Mesenchymal stem cell (in vitro differentiated cells and primary cell): ENCODE measurements at regions not wholly inside any gene's neighbourhood (a gene's known extent, or its start where the extent isn't known, plus 50 kb on each side); places are given as distances from the start of the nearest gene placed in this dataset.
"Not testable (repeated sequence)": the region's sequence is repeated elsewhere in the genome, so short reads cannot be mapped to it uniquely, and the experiment has no call there.

Experiments
- DNase-seq: peaks from one replicate; pipeline ENCODE4 v3.0.0-alpha.2; 2013
- H2AFZ ChIP-seq: one replicate; pipeline ENCODE4 v1.6.1; 2013; ENCODE audit warnings: low read depth, mild to moderate bottlenecking, control low read depth, inconsistent platforms, low read length, moderate library complexity
- H2AK5ac ChIP-seq: 2 replicates; pipeline ENCODE4 v1.6.1; 2013; ENCODE audit warnings: low read length, moderate library complexity, mild to moderate bottlenecking, inconsistent platforms; ENCODE audit not compliant: severe bottlenecking
- H2BK120ac ChIP-seq: one replicate; pipeline ENCODE4 v1.6.1; 2013; ENCODE audit warnings: low read depth, mild to moderate bottlenecking, inconsistent platforms, low read length, moderate library complexity
- H2BK12ac ChIP-seq, 2 experiments: one replicate each; pipeline ENCODE4 v1.6.1; 2013; ENCODE audit warnings: inconsistent platforms in 2 of 2, low read length in 2 of 2, mild to moderate bottlenecking in 2 of 2, moderate library complexity in 2 of 2, control low read depth in 1 of 2
- H2BK15ac ChIP-seq: one replicate; pipeline ENCODE4 v1.6.1; 2013; ENCODE audit warnings: mild to moderate bottlenecking, low read depth, inconsistent platforms; ENCODE audit not compliant: poor library complexity, severe bottlenecking
- H2BK5ac ChIP-seq: 2 replicates; pipeline ENCODE4 v1.6.1; 2013; ENCODE audit warnings: low read depth, mild to moderate bottlenecking, low read length, control low read depth, inconsistent platforms; ENCODE audit not compliant: poor library complexity, severe bottlenecking
- H3K14ac ChIP-seq, 2 experiments: one replicate each; pipeline ENCODE4 v1.6.1; 2013; ENCODE audit warnings: inconsistent platforms in 2 of 2, low read length in 2 of 2, control low read depth in 1 of 2, mild to moderate bottlenecking in 1 of 2, moderate library complexity in 1 of 2
- H3K18ac ChIP-seq, 2 experiments: one replicate each; pipeline ENCODE4 v1.6.1; 2013; ENCODE audit warnings: inconsistent platforms in 2 of 2, low read length in 2 of 2, control low read depth in 1 of 2, low read depth in 1 of 2, mild to moderate bottlenecking in 1 of 2
- H3K23ac ChIP-seq, 2 experiments: one replicate each; pipeline ENCODE4 v1.6.1; 2013; ENCODE audit warnings: inconsistent platforms in 2 of 2, low read length in 2 of 2, mild to moderate bottlenecking in 2 of 2, moderate library complexity in 2 of 2, control low read depth in 1 of 2
- H3K27ac ChIP-seq: 2 replicates; pipeline ENCODE4 v1.5.1; 2013; ENCODE audit warnings: mild to moderate bottlenecking, moderate library complexity, low read length, control low read depth, inconsistent platforms; ENCODE audit not compliant: poor library complexity, severe bottlenecking
- H3K27me3 ChIP-seq, 2 experiments: 2 replicates each; pipeline versions ENCODE4 v1.6.1 to v1.7.0; 2013; ENCODE audit warnings: low read length in 2 of 2, mild to moderate bottlenecking in 2 of 2, moderate library complexity in 2 of 2, control low read depth in 1 of 2, inconsistent platforms in 1 of 2; ENCODE audit not compliant: control insufficient read depth in 1 of 2, insufficient read depth in 1 of 2
- H3K36me3 ChIP-seq, 2 experiments: 2 replicates each; pipeline versions ENCODE4 v1.6.1 to v1.7.0; 2013; ENCODE audit warnings: low read length in 2 of 2, control low read depth in 1 of 2, inconsistent platforms in 1 of 2, low read depth in 1 of 2, mild to moderate bottlenecking in 1 of 2; ENCODE audit not compliant: insufficient read depth in 2 of 2, control insufficient read depth in 1 of 2
- H3K4ac ChIP-seq, 2 experiments: one replicate each; pipeline ENCODE4 v1.6.1; 2013; ENCODE audit warnings: inconsistent platforms in 2 of 2, low read length in 2 of 2, mild to moderate bottlenecking in 2 of 2, moderate library complexity in 2 of 2, control low read depth in 1 of 2, low read depth in 1 of 2
- H3K4me1 ChIP-seq: 2 replicates; pipeline ENCODE4 v1.6.1; 2013; ENCODE audit warnings: low read depth, low read length, control low read depth; ENCODE audit not compliant: control insufficient read depth, insufficient read depth
- H3K4me2 ChIP-seq: 2 replicates; pipeline ENCODE4 v1.6.1; 2013; ENCODE audit warnings: low read length, mild to moderate bottlenecking, inconsistent platforms; ENCODE audit not compliant: poor library complexity, severe bottlenecking
- H3K4me3 ChIP-seq, 2 experiments: 2 replicates each; pipeline versions ENCODE4 v1.5.1 to v1.7.0; 2013; ENCODE audit warnings: low read length in 2 of 2, mild to moderate bottlenecking in 2 of 2, control low read depth in 1 of 2, low read depth in 1 of 2; ENCODE audit not compliant: insufficient read depth in 1 of 2
- H3K79me1 ChIP-seq: replicated peaks from 2 replicates; pipeline ENCODE4 v1.6.1; 2013; ENCODE audit warnings: mild to moderate bottlenecking, control low read depth, low read length, inconsistent platforms; ENCODE audit not compliant: poor library complexity, severe bottlenecking
- H3K9ac ChIP-seq: 2 replicates; pipeline ENCODE4 v1.7.0; 2013; ENCODE audit warnings: mild to moderate bottlenecking, low read length, moderate library complexity
- H3K9me3 ChIP-seq: 2 replicates; pipeline ENCODE4 v1.7.0; 2013; ENCODE audit warnings: mild to moderate bottlenecking, low read length; ENCODE audit not compliant: control insufficient read depth
- H4K8ac ChIP-seq: one replicate; pipeline ENCODE4 v1.6.1; 2013; ENCODE audit warnings: inconsistent platforms, mild to moderate bottlenecking, low read length, moderate library complexity
- H4K91ac ChIP-seq: one replicate; pipeline ENCODE4 v1.6.1; 2013; ENCODE audit warnings: mild to moderate bottlenecking, low read length, inconsistent platforms
- WGBS: methylation state at CpG from one replicate; pipeline ENCODE4 v1.1.7; 2013; ENCODE audit warnings: mixed read lengths; 5-methylcytosine and 5-hydroxymethylcytosine counted together

DNA sequence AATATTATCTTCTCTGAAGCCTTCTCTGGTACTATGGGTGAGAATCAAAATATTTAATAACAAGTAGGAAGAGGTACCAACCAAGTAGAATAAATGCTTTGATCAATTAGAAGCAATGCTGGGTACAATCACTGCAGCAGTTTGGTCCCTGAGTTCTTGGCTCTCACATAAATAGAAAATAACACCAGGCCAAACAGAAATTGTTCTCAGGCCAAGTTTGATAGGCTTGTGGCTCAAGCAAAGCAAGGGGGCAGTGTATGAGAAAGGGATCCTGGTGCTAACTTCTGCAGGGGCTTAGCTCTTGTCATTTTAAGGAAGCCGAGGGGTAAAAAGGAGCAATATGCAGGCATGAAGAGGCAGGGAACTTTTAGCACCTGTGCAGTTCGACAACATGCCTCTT lies 146.8 kb upstream of the TMEM229A start:
- no peak overlapping the region for H3K9ac ChIP-seq
- H3K79me1 ChIP-seq = no peaks in the 10 kb centered on the region
- H3K4ac ChIP-seq = no peak overlapping the region
- H3K27me3 ChIP-seq = no peaks in the 10 kb centered on the region
- H3K23ac ChIP-seq = no peak overlapping the region
- no peak overlapping the region for H2BK15ac ChIP-seq
- WGBS = 90% methylated on average over 2 of the region's 2 CpGs
- H3K4me3 ChIP-seq = no peak overlapping the region
- H3K4me1 ChIP-seq = no peaks in the 10 kb centered on the region
- H2AFZ ChIP-seq = no peak overlapping the region
- no peak overlapping the region for H4K91ac ChIP-seq
- no peak overlapping the region for H2BK120ac ChIP-seq
- no peak overlapping the region for H3K4me2 ChIP-seq
- H3K18ac ChIP-seq = no peak overlapping the region
- no peak overlapping the region for H2BK5ac ChIP-seq
- H4K8ac ChIP-seq = no peak overlapping the region
- no peak overlapping the region for H3K14ac ChIP-seq
- H3K36me3 ChIP-seq = no peaks in the 10 kb centered on the region
- H2BK12ac ChIP-seq = no peak overlapping the region
- H3K27ac ChIP-seq = no peak overlapping the region
- no peak for DNase-seq
- H3K9me3 ChIP-seq = no peaks in the 10 kb centered on the region
- H2AK5ac ChIP-seq = no peak overlapping the region

DNA sequence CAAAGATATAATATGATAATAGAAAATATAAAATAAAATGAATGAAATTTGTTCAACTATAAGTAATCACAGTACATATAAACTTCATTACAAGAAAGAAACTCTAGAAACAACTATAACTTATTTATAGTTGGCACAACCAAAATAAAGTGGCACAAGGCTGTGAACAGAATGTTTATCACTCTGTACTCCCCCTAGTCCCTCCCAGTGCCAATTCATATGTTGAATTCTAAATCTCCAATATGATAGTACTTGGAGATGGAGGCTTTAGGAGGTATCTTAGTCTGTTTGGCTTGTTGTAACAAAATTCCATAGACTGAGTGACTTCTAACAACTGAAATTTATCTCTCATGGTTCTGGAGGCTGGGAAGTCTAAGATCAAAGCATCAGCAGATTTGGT lies 145.0 kb upstream of the TMEM229A start:
- no peak overlapping the region for H2BK120ac ChIP-seq
- no peak overlapping the region for H2AFZ ChIP-seq
- no peak for DNase-seq
- H2BK5ac ChIP-seq = no peak overlapping the region
- H3K4me3 ChIP-seq = no peak overlapping the region
- no peak overlapping the region for H2BK12ac ChIP-seq
- no peaks in the 10 kb centered on the region for H3K79me1 ChIP-seq
- no peak overlapping the region for H2BK15ac ChIP-seq
- no peak overlapping the region for H3K4me2 ChIP-seq
- no peak overlapping the region for H3K18ac ChIP-seq
- H2AK5ac ChIP-seq = no peak overlapping the region
- H3K9ac ChIP-seq = no peak overlapping the region
- no peak overlapping the region for H3K4ac ChIP-seq
- no peaks in the 10 kb centered on the region for H3K4me1 ChIP-seq
- H4K8ac ChIP-seq = no peak overlapping the region
- no peaks in the 10 kb centered on the region for H3K36me3 ChIP-seq
- no peaks in the 10 kb centered on the region for H3K9me3 ChIP-seq
- no peak overlapping the region for H3K23ac ChIP-seq
- H3K14ac ChIP-seq = no peak overlapping the region
- no peaks in the 10 kb centered on the region for H3K27me3 ChIP-seq
- no peak overlapping the region for H3K27ac ChIP-seq
- H4K91ac ChIP-seq = no peak overlapping the region

DNA sequence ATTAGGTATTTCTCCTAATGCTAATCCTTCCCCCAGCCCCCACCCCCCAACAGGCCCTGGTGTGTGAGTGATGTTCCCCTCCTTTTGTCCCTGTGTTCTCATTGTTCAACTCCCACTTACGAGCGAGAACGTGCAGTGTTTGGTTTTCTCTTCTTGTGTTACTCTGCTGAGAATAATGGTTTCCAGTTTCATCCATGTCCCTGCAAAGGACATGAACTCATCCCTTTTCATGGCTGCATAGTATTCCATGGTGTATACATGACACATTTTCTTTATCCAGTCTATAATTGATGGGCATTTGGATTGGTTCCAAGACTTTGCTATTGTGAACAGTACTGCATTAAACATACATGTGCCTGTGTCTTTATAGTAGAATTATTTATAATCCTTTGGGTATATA lies 138.9 kb upstream of the TMEM229A start:
- H2BK5ac ChIP-seq, H3K79me1 ChIP-seq, H2BK12ac ChIP-seq, H2AFZ ChIP-seq, H3K4me1 ChIP-seq, H3K36me3 ChIP-seq, H3K27ac ChIP-seq, H3K14ac ChIP-seq, H3K4me2 ChIP-seq, H3K9ac ChIP-seq, H3K4me3 ChIP-seq, H2BK15ac ChIP-seq, H3K18ac ChIP-seq, H3K9me3 ChIP-seq, H3K27me3 ChIP-seq, H3K23ac ChIP-seq, H2BK120ac ChIP-seq, DNase-seq, H4K91ac ChIP-seq, H4K8ac ChIP-seq, H3K4ac ChIP-seq, H2AK5ac ChIP-seq: not testable (repeated sequence)
- 95% methylated on average over 3 of the region's 3 CpGs for WGBS

DNA sequence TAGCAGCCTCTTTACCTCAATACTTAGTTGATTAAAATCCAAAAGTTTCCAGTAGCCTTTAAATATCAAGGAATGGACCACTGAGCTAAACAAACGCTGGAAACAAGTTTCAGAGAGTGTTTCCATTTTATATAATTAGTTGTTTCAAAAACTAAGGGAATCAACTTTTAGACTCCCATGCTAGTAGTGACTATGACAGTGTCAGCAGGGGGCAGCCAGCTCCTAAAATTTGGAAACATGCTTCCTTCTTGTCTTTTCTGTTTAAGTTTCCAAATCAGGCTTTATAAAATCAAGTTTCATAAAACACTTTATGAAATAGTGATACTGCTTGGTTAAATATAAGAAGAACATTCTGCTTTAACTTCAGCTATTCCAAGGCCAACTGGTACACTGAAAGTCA lies 138.2 kb upstream of the TMEM229A start:
- H2AK5ac ChIP-seq = no peak overlapping the region
- H3K9me3 ChIP-seq = no peaks in the 10 kb centered on the region
- no peak overlapping the region for H3K23ac ChIP-seq
- H4K91ac ChIP-seq = no peak overlapping the region
- no peak overlapping the region for H3K9ac ChIP-seq
- H3K18ac ChIP-seq = no peak overlapping the region
- H3K4me2 ChIP-seq = no peak overlapping the region
- H2BK120ac ChIP-seq = no peak overlapping the region
- no peak overlapping the region for H3K4me3 ChIP-seq
- H2BK5ac ChIP-seq = no peak overlapping the region
- peak; percentile 61 for DNase-seq
- H2BK12ac ChIP-seq = no peak overlapping the region
- H3K14ac ChIP-seq = no peak overlapping the region
- H3K27ac ChIP-seq = no peak overlapping the region
- H3K79me1 ChIP-seq = no peaks in the 10 kb centered on the region
- no peak overlapping the region for H3K4ac ChIP-seq
- no peak overlapping the region for H2BK15ac ChIP-seq
- no peaks in the 10 kb centered on the region for H3K27me3 ChIP-seq
- H2AFZ ChIP-seq = no peak overlapping the region
- H3K4me1 ChIP-seq = no peaks in the 10 kb centered on the region
- no peaks in the 10 kb centered on the region for H3K36me3 ChIP-seq
- no CpG with 5 or more reads among the region's 1 CpG for WGBS
- no peak overlapping the region for H4K8ac ChIP-seq
